BE2C (cell line): ENCODE measurements at regions not wholly inside any gene's neighbourhood (a gene's known extent, or its start where the extent isn't known, plus 50 kb on each side); places are given as distances from the start of the nearest gene placed in this dataset.
"Not testable (repeated sequence)": the region's sequence is repeated elsewhere in the genome, so short reads cannot be mapped to it uniquely, and the experiment has no call there.

ENCODE experiments used
- DNase-seq: peaks from one replicate; pipeline ENCODE4 v3.0.0-alpha.2; 2020
- H3K27me3 ChIP-seq: fragments of 250-450 bp; sonication (Bioruptor Pico); 2 replicates; pipeline ENCODE4 v1.5.1; 2020; ENCODE audit warnings: mild to moderate bottlenecking
- H3K36me3 ChIP-seq: fragments of 250-450 bp; sonication (Bioruptor Pico); 2 replicates; pipeline ENCODE4 v1.5.1; 2020; ENCODE audit warnings: mild to moderate bottlenecking
- H3K4me1 ChIP-seq: fragments of 250-450 bp; sonication (Bioruptor Pico); 2 replicates; pipeline ENCODE4 v1.5.1; 2020
- H3K4me3 ChIP-seq: 2 replicates; pipeline ENCODE4 v1.5.1; 2011; ENCODE audit warnings: low read depth, low read length
- H3K9me3 ChIP-seq: fragments of 250-450 bp; sonication (Bioruptor Pico); 2 replicates; pipeline ENCODE4 v1.5.1; 2020
- CTCF ChIP-seq: IDR thresholded peaks from 2 replicates; pipeline ENCODE4 v1.5.1; 2012; ENCODE audit warnings: mild to moderate bottlenecking, low read depth, low read length

DNA sequence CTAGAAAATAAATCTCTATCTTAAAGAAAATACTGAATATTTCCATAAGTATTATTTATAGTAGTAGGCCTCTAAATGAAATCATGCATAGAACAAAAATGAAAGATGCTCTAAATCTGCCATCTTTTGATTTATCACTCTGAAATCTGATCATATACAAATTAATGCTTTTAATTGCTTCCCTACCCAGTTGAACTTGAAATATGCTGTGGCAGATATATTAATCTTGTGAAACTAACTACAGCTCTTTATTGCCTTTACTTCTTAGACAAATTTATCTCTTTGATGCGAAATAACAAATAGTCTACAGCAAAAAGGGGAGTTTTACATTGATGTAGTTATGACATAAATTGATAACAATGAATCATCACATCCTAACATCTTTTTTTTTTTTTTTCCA lies 510.7 kb upstream of the SLITRK6 start:
- Histone ChIP-seq H3K36me3 (no peaks in the 10 kb centered on the region), H3K9me3 (no peaks in the 10 kb centered on the region), H3K4me1 (no peaks in the 10 kb centered on the region), H3K27me3 (no peaks in the 10 kb centered on the region), H3K4me3 (no peak overlapping the region)
- TF ChIP-seq CTCF: no peak
- no peak for DNase-seq

- TF ChIP-seq CTCF: no peak
- H3K4me3 ChIP-seq: no peak overlapping the region
- H3K4me1 ChIP-seq: no peaks in the 10 kb centered on the region
- DNase-seq: no peak
- H3K9me3 ChIP-seq: no peaks in the 10 kb centered on the region
- H3K27me3 ChIP-seq: no peaks in the 10 kb centered on the region
- H3K36me3 ChIP-seq: no peaks in the 10 kb centered on the region
Observed at GRCh38 chr13:86313421-86313820, 514.2 kb upstream of the SLITRK6 start.

DNA sequence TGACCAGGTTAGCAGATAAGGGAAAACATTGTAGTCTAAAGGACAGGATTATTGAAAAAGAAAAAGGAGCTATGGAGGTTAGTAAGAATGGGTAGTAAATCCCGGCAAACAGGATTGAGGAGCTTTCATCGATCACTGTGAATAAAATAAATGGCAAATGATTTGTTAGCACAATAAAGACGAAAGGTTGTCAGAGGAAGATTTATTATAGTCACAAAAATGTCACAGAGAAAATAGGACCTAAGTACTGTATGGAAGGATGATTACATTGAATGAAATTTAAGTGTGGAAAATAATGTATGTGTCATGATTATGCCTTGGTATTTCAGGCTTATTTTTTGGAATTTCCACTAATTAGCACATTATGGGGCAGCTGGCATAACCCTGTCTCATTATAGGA lies 519.2 kb upstream of the SLITRK6 start:
- no peak for TF ChIP-seq CTCF
- no peak overlapping the region for H3K4me3 ChIP-seq
- no peaks in the 10 kb centered on the region for H3K27me3 ChIP-seq
- no peaks in the 10 kb centered on the region for H3K36me3 ChIP-seq
- no peak for DNase-seq
- no peaks in the 10 kb centered on the region for H3K4me1 ChIP-seq
- no peaks in the 10 kb centered on the region for H3K9me3 ChIP-seq

DNA sequence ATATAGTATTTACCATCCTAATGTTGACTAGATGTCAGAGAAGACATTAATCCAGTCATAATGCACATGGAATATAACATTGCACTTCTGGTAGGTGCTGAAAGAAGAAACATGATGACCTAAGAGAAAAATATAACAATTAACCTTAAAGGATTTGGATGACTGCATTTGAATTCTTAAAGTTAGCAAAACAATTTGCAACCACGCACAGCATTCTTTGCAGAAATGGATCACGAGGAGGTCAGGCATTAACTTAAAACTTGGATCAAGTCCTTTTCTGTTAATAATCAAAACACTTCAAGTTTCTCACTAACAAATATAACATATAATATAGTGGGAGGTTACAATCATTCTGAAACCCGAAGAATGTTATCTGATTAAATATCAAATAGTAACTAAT lies 525.0 kb upstream of the SLITRK6 start:
- no peaks in the 10 kb centered on the region for H3K27me3 ChIP-seq
- no peak overlapping the region for H3K4me3 ChIP-seq
- no peak for TF ChIP-seq CTCF
- H3K9me3 ChIP-seq: no peaks in the 10 kb centered on the region
- H3K4me1 ChIP-seq: no peaks in the 10 kb centered on the region
- no peak for DNase-seq
- H3K36me3 ChIP-seq: no peaks in the 10 kb centered on the region

- H3K36me3 ChIP-seq: no peaks in the 10 kb centered on the region
- H3K4me3 ChIP-seq: no peak overlapping the region
- H3K4me1 ChIP-seq: no peaks in the 10 kb centered on the region
- no peaks in the 10 kb centered on the region for H3K9me3 ChIP-seq
- TF ChIP-seq CTCF: no peak
- no peaks in the 10 kb centered on the region for H3K27me3 ChIP-seq
- DNase-seq: no peak
Observed at GRCh38 chr13:86355301-86355700, 556.1 kb upstream of the SLITRK6 start.

DNA sequence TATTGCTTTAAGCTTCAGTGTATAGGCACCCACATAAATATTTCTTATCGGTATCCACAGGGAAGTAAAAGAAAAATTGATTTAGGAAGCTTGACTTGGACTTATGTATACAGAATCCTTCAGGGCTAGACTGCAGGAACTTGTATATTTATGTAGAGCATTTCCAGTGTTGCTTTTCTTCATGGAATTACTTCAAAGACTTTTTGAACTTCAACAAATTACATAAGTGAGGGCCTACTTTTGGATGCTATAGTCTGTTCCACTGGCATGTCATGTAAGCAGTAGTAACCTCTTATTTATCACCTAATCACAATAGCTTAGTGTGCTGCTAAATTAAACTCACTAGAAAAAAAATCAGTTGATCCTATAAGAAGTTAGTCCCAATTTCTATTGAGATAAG lies 557.9 kb upstream of the SLITRK6 start:
- Histone ChIP-seq H3K9me3 (no peaks in the 10 kb centered on the region), H3K4me3 (no peak overlapping the region), H3K27me3 (no peaks in the 10 kb centered on the region), H3K4me1 (no peaks in the 10 kb centered on the region), H3K36me3 (no peaks in the 10 kb centered on the region)
- no peak for TF ChIP-seq CTCF
- no peak for DNase-seq

DNA sequence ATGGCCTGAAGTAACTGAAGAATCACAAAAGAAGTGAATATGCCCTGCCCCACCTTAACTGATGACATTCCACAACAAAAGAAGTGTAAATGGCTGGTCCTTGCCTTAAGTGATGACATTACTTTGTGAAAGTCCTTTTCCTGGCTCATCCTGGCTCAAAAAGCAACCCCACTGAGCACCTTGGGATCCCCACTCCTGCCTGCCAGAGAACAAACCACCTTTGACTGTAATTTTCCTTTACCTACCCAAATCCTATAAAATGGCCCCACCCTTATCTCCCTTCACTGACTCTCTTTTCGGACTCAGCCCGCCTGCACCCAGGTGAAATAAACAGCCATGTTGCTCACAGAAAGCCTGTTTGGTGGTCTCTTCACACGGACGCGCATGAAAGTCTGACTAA lies 564.5 kb upstream of the SLITRK6 start:
- H3K4me1 ChIP-seq, H3K36me3 ChIP-seq, DNase-seq, H3K4me3 ChIP-seq, H3K27me3 ChIP-seq, H3K9me3 ChIP-seq: not testable (repeated sequence)
